NCI-H2171 (cell line): ENCODE measurements at regions not wholly inside any gene's neighbourhood (a gene's known extent, or its start where the extent isn't known, plus 50 kb on each side); places are given as distances from the start of the nearest gene placed in this dataset.
"Not testable (repeated sequence)": the region's sequence is repeated elsewhere in the genome, so short reads cannot be mapped to it uniquely, and the experiment has no call there.

ENCODE experiments used
- DNase-seq: peaks from one replicate; lab custom pipeline; 2025; lab: John Stamatoyannopoulos, UW

DNA sequence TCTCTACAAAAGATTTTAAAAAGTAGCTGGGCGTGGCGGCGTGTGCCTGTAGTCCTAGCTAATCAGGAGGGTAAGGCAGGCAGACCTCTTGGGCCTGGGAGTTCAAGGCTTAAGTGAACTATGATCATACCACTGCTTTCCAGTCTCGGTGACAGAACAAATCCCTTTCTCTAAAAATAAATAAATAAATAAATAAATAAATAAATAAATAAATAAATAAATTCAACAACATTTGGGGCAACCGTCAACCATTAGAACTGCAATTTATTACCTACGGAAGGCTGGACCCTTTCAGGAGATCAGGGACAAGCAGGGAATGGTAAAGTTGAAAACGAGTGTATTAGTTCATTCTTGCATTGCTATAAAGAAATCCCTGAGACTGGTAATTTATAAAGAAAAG, 136.2 kb upstream of the USP9X start:
- DNase-seq: no peak

DNA sequence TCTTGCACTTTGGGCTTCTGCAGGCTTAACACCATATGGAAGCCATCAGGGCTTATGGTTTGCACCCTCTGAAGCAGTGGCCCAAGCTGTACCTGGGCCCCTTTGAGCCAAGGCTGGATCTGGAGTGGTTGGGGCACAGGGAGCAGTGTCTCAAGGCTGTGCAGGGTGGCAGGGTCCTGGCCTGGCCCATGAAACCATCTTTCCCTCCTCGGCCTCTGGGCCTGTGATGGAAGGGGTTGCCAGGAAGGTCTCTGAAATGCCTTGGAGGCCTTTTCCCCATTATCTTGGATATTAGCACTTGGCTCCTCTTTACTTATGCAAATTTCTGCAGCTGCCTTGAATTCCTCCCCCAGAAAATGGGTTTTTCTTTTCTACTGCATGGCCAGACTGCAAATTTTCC, 134.7 kb upstream of the USP9X start:
- no peak for DNase-seq

DNA sequence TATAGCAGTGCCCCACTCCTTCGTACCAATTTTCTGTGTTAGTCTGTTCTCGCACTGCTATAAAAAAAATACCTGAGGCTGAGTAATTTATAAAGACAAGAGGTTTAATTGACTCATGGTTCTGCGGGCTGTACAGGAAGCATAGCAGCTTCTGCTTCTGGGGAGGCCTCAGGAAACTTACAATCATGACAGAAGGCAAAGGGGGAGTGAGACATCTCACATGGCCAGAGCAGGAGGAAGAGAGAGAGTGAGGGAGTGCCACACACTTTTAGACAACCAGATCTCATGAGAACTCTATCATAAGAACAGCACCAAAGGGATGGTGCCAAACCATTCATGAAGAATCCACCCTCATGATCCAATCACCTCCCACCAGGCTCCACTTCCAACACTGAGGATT, 133.8 kb upstream of the USP9X start:
- not testable (repeated sequence) for DNase-seq

DNA sequence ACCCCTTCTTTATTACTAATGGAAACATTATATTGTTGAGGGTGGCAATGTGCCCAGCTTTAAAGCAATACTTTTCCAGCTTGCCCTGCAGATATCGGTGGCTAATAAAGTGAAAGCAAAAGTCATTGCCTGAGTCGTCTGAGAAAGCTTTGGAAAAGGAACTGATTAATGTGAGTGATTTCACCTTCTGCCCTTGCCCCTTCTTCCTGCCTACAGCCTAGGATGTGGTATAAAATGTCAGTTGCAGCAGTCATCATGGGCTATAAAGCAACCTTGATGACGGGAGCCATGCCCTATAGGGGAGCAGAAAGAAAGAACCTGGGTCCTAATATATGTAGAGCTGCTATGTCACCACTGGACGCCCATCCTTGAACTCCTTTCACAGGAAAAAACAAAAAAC, 132.4 kb upstream of the USP9X start:
- DNase-seq: no peak

DNA sequence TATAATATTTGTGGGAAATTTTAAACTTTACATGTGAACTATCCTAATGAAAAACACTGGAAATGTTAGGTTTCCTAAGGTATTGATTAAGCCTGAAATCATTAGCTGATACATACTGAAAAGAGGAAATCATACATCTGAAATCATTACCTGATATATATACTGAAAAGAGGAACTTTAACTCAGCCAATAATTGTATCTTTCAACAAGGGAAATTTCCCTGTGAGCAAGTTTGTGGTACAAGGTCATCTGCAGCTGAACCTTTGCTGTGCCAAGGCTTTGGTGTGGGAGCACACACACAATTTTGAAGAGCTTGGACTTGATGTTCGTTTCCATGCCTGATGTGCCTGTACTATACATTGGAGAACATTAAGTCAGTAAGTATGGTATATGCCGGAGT, 131.9 kb upstream of the USP9X start:
- DNase-seq: no peak

DNA sequence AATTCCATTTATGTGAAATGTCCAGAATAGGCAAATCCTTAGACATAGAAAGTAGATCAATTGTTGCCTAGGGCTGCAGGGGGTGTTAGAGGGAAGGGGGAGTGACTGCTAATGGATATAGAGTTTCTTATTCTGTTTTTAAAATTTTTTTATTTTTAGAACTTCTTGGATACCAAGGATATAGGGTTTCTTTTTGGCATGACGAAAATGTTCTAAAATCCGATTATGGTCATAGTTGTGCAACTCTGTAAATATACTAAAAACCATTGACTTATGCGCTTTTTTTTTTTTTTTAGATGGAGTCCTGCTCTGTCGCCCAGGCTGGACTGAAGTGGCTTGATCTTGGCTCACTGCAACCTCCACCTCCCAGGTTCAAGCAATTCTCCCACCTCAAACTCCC, 125.2 kb upstream of the USP9X start:
- no peak for DNase-seq

DNA sequence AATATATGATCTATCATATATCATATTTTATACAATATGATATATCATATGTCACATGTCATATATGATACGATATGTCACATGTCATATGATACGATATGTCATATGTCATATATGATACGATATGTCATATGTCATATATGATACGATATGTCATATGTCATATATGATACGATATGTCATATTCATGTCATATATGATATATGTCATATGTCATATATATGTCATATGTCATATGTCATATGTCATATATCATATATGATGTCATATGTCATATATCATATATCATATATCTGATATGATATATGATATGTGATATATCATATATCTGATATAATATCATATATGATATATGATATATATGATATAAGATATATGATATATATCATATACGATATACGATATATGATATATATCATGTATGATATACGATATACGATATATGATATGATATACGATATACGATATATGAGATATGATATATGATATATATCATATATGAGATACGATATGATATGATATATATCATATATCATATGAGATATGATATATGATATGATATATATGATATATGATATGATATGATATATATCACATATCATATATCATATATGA, 122.3 kb upstream of the USP9X start:
- no peak for DNase-seq

DNA sequence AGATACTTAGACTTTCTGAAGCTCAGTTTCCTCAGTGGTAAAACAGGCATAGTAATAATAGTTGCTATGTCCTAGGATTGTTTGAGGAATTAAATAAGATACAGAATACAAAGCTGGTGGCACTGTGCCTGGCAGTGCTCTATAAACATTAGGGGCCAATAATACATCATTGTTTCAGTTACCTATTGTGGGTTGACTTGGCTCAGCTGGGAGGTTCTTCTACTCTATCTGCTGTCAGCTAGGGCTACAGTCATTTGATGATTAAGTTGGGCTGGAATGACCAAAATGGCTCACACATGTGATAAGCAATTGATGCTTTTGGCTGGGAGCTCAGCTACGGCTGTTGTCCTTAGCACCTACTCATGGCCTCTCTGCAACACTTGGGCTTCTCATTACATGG, 121.2 kb upstream of the USP9X start:
- no peak for DNase-seq

DNA sequence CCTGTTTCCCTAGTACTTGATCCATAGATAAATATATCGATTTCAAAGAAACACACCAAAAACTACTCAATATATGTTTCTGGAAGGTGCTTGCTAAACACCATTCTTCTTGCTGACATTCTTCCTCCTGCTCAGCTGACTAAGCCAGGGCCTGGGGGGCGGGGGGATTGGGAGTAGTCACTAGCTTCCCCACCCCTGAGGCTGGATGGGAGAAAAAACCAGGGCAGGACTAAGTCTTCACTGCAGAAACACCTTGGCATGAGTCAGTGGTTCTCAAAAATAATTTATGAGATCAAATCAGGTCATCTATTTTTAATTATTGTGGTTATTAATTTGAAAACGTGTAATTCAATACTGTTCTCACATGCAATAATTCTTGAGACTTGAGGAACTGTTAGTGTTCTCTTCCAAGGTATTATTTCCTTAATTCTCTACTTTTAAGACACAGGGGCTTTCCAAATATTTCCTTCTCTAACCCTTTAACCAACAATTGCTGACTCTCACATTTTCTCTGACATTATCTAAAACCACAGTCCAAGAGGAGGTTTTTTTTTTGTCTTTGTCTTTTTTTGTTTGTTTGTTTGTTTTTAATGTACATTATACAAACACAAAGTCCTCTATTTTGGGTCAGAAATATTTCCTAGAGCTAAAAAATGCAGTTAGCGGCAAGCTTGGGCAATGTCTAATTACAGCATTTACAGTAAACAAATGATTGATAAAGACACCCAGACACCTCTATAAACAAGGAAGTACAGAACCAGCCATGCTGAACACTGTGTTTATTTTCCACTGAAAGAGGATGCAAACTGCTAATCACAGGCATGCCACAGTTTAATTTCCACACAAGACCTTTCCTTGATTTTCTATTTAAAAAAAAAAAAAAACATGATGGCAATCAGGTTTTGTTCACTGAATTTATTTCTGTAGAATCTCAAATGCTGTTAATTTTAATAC, 120.3 kb upstream of the USP9X start:
- DNase-seq: no peak

DNA sequence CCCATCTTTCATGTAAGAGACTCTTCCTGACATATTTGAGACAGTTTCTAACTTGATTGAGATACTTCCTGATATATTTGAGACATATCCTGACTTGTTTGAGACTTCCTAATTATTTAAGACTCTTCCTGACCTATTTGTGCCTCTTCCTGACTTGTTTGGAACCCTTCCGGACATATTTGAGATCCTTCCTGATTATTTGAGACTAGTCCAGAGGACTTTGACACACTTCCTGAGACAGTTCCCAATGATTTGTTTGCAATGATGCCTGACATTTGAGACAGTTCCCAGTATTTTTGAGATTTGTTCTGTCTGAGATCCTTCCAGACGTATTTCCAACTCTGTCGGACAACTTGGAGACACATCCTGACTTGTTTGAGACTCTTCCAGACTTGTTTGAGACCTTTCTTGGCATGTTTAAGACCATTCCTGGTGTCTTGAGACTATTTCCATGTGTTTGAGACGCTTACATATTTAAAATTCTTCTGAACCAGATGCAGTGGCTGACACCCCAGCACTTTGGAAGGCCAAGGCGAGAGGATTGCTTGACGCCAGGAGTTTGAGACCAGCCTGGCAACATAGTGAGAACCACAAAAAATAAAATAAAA, 118.9 kb upstream of the USP9X start:
- no peak for DNase-seq

DNA sequence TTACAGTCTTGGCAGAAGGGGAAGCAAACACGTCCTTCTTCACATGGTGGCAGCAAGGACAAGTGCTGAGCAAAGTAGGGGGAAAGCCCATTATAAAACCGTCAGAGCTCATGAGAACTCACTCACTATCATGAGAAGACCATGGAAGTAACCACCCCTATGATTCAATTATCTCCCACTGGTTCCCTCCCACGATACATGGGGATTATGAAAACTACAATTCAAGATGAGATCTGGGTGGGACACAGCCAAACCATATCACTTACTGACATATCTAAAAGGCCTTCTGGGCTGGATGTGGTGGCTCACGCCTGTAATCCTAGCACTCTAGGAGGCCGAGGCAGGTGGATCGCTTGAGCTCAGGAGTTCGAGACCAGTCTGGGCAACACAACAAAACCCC, 117.1 kb upstream of the USP9X start:
- DNase-seq: no peak

DNA sequence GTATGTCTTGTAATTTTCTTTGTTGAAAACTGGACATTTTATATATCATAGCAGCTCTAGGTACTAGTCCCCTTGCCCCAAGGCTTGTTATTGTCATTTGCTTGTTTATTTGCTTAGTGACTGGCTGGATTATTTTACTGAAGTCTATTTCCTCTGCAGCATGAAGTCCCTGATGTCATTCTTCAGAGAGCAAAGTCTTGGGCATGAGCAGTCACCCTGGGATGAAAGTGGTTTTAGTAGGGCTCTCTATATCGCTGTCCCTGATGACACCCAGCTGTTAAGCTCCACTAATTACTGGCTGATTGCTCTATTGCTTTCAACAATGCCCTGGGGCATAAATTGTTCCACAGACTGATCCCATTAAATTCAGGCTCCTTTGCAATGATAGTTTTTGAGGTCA, 113.5 kb upstream of the USP9X start:
- no peak for DNase-seq

DNA sequence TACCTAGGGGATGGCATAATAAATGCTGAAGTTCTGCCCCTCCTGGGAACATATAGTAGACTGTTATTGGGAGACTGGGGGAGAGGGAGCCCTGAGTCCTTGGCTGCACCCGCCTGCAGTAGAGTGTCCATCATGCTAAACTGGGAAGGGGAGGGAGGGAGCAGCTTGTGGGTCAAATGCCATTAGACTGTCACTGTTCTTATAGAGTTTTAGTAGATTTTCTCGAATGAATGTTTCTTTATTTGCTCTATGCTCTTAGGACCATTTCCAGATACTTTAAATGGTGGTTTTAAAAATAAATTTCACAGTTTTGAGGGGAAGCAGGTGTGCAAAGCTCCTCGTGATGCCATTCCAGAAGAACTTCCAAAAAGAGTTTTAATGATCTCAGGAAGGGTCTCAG, 111.6 kb upstream of the USP9X start:
- DNase-seq: no peak

DNA sequence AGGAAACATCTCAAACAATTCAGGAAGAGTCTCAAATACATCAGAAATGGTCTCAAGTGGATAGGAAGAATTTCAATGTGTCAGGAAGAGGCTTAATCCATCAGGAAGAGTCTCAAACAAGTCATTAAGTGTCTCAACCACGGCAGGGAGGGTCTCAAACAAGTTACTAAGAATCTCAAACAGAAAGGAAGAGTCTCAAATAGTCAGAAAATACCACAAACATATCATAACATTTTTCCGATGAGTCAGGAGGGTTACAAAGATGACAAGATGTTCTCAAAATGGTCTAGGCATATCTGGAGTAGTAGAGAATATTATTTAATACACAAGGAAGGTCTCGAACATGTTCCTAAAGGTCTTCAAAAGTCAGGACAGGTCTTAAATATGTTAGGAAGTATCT, 109.3 kb upstream of the USP9X start:
- no peak for DNase-seq

DNA sequence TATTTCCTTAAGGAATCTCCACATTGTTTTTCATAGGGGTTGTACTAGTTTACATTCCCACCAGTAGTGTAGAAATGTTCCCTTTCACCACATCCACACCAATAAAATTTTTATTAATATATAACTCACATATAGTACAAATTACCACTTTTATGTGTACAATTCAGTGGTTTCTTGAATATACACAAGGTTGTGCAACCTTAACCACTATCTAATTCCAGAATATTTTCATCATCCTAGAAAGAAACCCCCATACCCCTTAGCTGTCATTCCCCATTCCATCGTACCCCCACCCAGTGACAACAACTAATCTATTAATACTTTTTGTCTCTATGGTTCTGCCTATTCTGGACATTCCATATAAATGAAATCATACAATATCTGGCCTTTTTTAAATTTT, 108.3 kb upstream of the USP9X start:
- DNase-seq: no peak

DNA sequence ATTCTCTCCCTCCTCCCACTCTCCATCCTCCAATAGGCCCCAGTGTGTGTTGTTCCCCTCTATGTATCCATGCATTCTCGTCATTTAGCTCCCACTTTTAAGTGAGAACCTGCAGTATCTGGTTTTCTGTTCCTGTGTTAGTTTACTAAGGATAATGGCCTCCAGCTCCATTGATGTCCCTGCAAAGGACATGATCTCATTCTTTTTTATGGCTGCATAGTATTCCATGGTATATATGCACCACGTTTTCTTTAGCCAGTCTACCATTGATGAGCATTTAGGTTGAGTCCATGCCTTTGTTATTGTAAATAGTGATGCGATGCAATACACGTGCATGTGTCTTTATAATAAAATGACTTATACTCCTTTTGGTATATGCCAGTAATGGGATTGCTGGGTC, 100.3 kb upstream of the USP9X start:
- no peak for DNase-seq

DNA sequence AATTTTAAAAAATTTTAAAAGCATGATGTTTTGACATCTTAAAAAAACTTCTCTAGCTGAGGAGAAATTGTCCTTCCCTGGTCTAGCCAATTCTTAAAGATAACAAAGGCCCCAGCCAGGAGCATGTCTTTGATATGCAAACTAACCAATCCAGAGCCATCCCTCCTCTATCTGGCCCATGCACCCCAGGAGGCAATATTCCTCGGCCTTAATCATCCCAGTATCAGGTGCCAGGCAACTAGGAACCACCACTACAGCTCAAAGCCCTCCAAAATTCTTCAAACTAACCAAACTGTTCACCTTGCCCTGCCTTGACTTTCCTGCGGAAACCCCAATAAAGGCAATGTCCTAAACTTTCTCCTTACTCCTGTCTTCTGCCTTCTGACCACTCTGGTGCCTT, 97.8 kb upstream of the USP9X start:
- no peak for DNase-seq

DNA sequence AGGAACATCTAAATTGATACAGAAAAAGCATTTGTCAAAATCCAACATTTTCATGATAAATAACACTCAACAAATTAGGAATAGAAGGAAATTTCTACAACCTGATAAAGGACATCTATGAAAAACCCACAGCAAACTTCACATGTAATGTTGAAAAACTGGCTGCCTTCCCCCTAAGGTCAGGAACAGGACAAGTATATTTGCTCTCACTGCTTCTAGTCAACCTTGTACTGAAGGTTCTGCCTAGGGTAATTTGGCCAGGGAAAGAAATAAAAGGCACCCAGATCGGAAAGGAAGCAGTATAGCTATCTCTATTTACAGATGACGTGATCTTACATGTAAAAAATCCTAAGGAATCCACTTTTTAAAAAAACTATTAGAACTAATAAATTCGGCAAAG, 97.1 kb upstream of the USP9X start:
- no peak for DNase-seq

DNA sequence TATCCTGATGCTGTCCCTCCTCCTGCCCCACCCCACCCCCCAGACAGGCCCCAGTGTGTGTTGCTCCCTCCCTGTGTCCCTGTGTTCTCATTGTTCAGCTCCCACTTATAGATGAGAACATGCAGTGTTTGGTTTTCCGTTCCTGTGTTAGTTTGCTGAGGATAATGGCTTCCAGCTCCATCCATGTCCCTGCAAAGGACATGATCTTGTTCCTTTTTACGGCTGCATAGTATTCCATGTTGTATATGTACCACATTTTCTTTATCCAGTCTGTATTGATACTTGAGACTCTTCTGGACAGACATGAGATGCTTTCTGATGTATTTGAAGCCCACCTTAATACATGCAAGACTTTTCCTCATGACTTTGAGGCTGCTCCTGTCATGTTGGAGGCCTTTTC, 91.8 kb upstream of the USP9X start:
- DNase-seq: not testable (repeated sequence)

DNA sequence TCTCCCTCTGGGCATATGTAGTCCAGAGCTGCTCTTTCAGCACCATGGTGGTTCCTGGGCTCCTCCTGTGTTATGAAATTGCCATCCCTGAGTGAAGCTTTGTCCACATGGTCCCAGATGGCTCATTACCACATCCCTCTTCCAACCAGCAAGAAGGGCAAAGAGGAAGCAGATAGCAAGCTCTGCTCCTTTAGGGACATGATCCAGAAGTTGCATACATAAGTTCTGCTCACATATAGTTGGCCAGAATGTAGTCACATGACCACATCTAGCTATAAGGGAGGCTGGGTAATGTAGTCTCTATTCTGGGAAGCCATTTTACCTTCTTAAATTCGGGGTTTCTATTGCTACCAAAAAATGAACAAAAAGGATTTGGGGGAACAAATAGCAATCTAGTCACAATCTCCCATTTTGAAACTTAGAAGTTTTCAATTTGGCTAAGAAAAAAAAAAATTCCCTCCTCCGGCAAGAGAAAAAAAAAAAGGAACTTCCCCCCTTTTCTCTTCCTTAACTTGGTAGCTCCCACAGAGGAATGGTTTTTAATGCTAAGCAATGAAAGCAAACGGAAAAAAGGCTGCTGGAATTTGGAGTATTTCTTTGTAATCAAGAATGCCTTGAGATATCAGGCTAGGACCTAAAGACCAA, 88.2 kb upstream of the USP9X start:
- DNase-seq: peak; percentile 4

DNA sequence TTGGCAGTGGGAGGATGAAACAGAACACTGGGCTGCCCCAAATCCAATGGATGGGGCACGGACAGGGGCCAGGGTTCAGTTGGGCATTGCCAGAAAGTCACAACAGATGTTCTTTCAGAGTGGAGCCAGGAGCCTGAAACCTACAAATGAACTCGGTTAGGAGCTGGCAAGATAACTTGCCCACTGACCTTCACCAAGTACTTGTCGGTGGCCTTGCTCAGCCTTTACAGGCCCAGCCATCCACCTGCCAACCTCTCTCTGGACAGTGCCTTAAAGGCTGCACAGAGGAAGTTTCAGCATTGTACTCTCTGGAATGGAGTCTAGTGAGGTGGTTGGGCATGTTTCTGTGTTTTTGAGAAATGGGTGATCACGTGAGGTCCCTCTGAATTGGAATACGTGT, 87.1 kb upstream of the USP9X start:
- no peak for DNase-seq

DNA sequence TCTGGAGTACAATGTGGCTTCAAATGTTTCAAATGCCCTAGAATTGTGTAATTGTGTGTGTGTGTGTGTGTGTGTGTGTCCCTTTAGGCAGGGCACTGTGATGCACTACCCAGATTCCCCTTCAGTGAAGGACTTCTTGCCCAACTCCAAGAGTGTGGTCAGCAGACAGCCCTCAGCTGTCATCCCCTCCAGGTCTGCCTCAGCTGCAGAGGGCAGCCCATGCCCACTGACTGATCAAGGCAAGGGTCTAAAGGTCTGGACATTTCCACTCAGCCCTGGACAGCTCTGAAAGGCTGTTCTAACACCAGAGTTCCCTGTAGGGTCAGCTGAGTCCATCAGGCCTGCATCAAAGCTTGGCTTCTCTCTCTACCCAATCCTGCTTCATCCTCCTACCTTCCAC, 83.9 kb upstream of the USP9X start:
- no peak for DNase-seq

DNA sequence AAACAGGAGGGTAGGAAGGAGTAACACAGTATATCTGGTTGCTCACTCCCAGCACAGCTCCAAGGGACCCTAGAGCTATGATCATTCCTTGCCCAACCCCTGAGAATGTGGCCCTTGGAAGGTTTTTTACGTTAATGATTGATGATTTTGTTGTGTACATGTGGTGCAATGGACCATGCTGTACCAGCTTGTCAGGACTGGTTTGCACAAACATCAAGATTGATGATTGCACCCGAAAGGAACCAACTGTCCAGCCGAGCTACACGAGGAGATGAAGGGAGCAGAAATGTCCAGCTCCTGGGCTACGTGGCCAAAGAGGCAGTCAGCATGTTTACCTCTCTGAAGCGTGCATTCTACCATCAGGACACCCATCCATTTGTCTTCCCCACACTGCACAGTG, 83.2 kb upstream of the USP9X start:
- no peak for DNase-seq
